ENCODE measurements at regions not wholly inside any gene's neighbourhood (a gene's known extent, or its start where the extent isn't known, plus 50 kb on each side); places are given as distances from the start of the nearest gene placed in this dataset.

GRCh38 chr11:15911377-15912044 is 444.8 kb downstream of the SOX6 start:
- H3K4me1 ChIP-seq (ENCODE audit: control insufficient read depth, insufficient read depth, low read length), result no peaks in the 10 kb centered on the region
- 91% methylated on average over 6 of the region's 6 CpGs for WGBS, 2 experiments
- H3K27me3 ChIP-seq (ENCODE audit: control insufficient read depth, insufficient read depth, low read length, poor library complexity, severe bottlenecking), result no peaks in the 10 kb centered on the region
- H3K36me3 ChIP-seq (ENCODE audit: control insufficient read depth, insufficient read depth, low read length), result no peaks in the 10 kb centered on the region
- H3K9me3 ChIP-seq (ENCODE audit: control insufficient read depth, low read length), result no peaks in the 10 kb centered on the region
- no peak overlapping the region for H3K4me3 ChIP-seq (ENCODE audit: insufficient read depth, low read depth, low read length)
- no peak overlapping the region for H3K27ac ChIP-seq (ENCODE audit: insufficient read depth, low read depth, low read length, poor library complexity, severe bottlenecking)

- H3K27me3 ChIP-seq (ENCODE audit: control insufficient read depth, insufficient read depth, low read length, poor library complexity, severe bottlenecking), result no peaks in the 10 kb centered on the region
- 93 to 94% methylated on average over 2 of the region's 2 CpGs for WGBS, 2 experiments
- H3K27ac ChIP-seq (ENCODE audit: insufficient read depth, low read depth, low read length, poor library complexity, severe bottlenecking), result no peak overlapping the region
- H3K36me3 ChIP-seq (ENCODE audit: control insufficient read depth, insufficient read depth, low read length), result no peaks in the 10 kb centered on the region
- H3K4me1 ChIP-seq (ENCODE audit: control insufficient read depth, insufficient read depth, low read length), result no peaks in the 10 kb centered on the region
- no peaks in the 10 kb centered on the region for H3K9me3 ChIP-seq (ENCODE audit: control insufficient read depth, low read length)
- no peak overlapping the region for H3K4me3 ChIP-seq (ENCODE audit: insufficient read depth, low read depth, low read length)
Observed at GRCh38 chr11:15912291-15912690, 444.1 kb downstream of the SOX6 start.

- H3K27me3 ChIP-seq (ENCODE audit: control insufficient read depth, insufficient read depth, low read length, poor library complexity, severe bottlenecking), result no peaks in the 10 kb centered on the region
- H3K36me3 ChIP-seq (ENCODE audit: control insufficient read depth, insufficient read depth, low read length), result no peaks in the 10 kb centered on the region
- no peaks in the 10 kb centered on the region for H3K4me1 ChIP-seq (ENCODE audit: control insufficient read depth, insufficient read depth, low read length)
- H3K27ac ChIP-seq (ENCODE audit: insufficient read depth, low read depth, low read length, poor library complexity, severe bottlenecking), result no peak overlapping the region
- WGBS, 2 experiments, result 90 to 95% methylated on average over 7 of the region's 7 CpGs
- H3K9me3 ChIP-seq (ENCODE audit: control insufficient read depth, low read length), result no peaks in the 10 kb centered on the region
- H3K4me3 ChIP-seq (ENCODE audit: insufficient read depth, low read depth, low read length), result no peak overlapping the region
Observed at GRCh38 chr11:15912825-15913224, 443.5 kb downstream of the SOX6 start.

GRCh38 chr11:15913261-15913660 is 443.1 kb downstream of the SOX6 start:
- H3K36me3 ChIP-seq (ENCODE audit: control insufficient read depth, insufficient read depth, low read length), result no peaks in the 10 kb centered on the region
- H3K27ac ChIP-seq (ENCODE audit: insufficient read depth, low read depth, low read length, poor library complexity, severe bottlenecking), result no peak overlapping the region
- no peaks in the 10 kb centered on the region for H3K27me3 ChIP-seq (ENCODE audit: control insufficient read depth, insufficient read depth, low read length, poor library complexity, severe bottlenecking)
- H3K9me3 ChIP-seq (ENCODE audit: control insufficient read depth, low read length), result no peaks in the 10 kb centered on the region
- WGBS, 2 experiments, result 94 to 96% methylated on average over 1 to 2 of the region's 2 CpGs
- no peak overlapping the region for H3K4me3 ChIP-seq (ENCODE audit: insufficient read depth, low read depth, low read length)
- no peaks in the 10 kb centered on the region for H3K4me1 ChIP-seq (ENCODE audit: control insufficient read depth, insufficient read depth, low read length)

Data from ectodermal cell (in vitro differentiated cells).